GM18520 (cell line): ENCODE measurements at regions not wholly inside any gene's neighbourhood (a gene's known extent, or its start where the extent isn't known, plus 50 kb on each side); places are given as distances from the start of the nearest gene placed in this dataset.
"Not testable (repeated sequence)": the region's sequence is repeated elsewhere in the genome, so short reads cannot be mapped to it uniquely, and the experiment has no call there.

Experiments
- ATAC-seq: cut with Tn5 transposase; IDR thresholded peaks from one replicate; pipeline ENCODE4 v1.9.1; 2021; ENCODE audit not compliant: unreplicated experiment

DNA sequence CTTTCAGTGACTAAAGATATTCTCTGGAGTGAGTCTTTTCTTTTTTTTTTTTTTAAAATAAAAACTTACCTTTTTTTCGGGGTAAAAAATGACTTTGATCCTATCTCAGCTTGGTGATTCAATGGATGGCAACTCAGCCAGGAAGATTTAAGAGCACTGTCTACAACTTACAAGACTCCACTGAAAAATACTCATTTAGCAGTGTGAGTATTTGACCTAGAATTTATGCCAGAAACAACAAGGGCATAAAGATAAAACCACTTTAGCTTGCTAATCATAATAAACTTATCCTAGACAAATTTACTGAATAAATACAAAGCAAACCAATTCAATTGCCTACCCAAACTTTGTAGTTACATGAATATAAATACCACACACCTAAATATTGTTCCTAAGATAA is 446.6 kb downstream of the RPS29 start:
- no peak for ATAC-seq

DNA sequence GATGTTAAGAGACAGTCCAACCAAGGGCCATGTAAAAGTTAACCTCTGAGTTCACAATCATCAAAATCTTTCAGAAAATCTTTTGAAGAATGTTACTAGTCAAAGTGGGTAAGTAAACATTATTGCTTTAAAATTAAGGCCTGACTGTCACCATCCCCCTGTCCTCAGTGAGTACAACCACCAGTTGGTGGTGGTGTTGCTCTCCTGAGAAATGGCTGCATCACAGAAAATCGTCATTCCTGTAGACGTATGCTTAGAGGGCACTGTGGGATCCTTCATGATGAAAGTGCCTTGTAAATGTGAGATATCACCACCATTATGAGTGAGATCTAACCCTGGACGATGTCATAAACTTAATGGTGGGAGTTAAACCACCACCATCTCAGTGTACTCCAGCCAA is 451.2 kb downstream of the RPS29 start:
- no peak for ATAC-seq

DNA sequence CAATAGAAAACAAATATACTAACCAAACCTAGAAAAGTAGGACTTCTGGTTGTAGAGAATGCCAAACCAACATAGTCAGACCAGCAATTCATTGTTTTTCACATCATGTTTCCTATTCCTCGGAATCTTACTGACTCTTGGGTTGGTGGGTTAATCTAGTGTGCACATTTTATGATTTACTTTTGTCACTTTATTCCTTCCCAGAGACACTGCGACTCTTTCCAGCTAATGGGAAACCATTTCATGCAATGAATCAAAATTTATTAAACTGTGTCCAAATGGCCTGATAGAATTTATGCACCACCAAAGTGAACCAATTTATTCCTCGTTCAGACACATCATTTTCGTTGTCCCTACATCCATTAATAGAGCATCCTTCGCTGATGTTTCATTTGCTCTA is 464.9 kb downstream of the RPS29 start:
- ATAC-seq: no peak

DNA sequence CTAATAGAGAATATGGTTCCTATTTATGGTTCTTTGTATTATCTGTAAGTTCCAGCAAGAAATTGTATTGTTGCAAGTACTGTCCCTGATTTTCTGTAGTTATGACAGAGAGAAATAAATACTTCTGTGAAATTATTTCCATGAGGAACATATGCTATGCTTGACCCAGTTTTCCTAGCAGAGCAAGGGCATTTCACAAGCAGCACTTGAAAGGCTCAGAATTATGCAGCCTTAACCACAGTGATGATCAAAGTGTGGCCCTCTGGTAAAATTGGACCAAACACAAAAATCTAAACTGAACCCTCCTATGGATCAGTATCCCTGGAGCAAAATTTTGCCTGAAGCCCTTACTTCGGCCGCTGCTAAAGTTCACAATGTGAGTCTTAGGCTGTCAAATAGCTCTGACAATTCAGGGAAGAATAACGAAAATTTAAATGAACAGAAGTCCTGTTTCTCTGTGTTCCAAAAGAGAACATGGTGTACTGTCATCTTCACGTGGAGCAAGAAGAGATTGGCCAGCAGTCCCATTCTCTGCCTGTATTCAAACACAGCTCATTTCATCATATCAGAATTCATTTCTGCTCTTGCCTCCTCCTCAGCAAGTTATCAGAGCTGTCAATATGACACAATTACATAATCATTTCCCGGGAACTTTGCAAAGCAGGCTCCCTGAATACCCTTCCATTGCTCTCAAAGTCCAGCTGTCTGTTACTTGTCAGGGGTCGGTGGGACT is 471.9 kb downstream of the RPS29 start:
- no peak for ATAC-seq

DNA sequence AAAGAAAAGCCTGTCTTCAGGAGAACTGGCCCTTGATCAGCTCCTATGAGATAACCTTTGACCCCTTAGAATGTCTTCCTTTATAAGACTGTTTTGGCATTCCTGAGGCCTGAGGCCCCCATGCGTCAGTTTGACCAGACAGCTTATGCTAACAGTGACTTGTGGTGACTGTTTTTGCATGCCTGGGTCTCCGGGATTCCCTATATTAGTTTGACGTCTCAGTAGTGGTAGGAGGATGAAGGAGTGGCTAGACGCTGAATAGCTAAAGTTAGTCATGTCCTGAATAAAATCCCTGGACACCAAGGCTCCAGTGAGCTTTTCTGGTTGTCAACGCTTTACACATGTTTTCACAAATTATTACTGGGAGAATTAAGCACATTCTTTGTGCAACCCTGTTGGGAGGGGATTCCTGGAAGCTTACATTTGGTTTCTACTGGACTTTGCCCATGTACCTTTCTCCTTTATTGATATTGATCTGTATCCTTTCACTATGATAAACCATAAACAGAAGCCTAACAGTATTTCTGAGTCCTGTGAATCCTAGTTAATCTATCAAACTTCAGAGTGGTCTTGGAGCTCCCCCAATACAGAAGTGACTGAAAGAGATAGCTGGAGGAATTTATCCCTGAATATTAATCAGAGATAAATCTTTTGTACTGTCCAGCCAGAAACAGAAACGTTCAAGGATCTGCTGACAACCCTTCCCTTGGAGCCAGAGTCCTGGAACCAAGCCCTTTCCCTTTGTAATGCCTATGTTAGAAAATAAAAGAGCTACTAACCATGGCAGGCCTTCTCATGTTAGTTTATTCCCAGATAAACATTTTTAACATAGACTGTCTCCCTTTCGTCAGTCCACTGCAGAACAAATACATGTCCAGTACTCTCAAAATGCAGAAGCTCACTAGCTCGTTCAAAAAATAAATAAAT is 479.2 kb downstream of the RPS29 start:
- no peak for ATAC-seq

DNA sequence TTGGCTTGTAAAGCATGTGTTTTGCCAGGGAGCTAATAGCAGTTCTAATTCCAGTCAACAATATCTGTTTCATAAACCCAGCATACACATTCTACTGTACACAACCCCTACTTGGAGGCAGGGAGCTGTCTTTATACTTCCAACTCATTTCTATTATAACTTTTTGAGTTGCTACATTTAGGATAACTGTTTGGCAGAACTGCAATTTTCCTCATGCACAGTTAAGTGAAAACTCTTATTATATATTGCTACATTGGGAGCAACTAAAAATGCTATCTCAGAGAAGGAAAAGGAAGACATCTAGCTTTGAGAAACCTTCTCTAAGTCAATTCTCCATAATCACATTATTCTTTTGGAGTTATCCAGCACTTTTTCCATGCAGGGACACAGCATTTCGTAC is 480.2 kb downstream of the RPS29 start:
- ATAC-seq: no peak

DNA sequence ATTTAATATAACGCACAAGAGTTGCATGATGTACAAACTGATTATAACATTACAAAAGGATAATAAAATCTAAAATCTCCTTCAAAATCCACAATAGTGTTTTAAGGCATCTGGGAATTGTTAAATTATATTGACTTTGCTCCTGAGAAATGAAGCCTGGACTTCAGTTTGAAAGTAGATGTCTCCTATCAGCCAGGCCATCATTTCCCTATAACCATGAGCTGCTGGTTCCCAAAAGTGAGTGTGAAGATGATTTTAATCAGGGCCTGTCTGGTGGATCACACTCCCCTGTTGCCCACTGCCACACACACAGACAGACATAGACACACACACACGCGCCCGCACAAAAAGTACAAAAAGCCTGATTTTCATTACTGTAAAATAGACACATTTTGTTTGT is 480.7 kb downstream of the RPS29 start:
- ATAC-seq: no peak

DNA sequence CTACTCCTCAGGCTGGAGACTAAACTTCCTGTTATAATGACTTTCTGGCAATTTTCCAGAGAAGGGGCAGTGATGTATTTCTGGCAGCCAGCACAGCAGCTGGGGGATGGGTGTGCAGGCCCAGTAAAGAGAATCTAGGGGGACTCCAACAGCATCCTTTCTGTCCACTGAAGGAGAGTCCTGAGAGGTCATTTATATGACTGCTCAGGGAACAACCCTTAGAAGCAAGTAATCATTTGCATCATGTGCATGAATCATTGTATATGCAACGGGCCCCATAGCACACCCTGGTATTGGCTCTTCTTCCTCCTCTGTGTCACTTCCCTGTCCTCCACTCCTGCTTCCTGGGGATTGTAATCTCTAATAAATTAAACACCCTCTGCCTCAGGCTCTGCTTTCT is 493.8 kb downstream of the RPS29 start:
- no peak for ATAC-seq

DNA sequence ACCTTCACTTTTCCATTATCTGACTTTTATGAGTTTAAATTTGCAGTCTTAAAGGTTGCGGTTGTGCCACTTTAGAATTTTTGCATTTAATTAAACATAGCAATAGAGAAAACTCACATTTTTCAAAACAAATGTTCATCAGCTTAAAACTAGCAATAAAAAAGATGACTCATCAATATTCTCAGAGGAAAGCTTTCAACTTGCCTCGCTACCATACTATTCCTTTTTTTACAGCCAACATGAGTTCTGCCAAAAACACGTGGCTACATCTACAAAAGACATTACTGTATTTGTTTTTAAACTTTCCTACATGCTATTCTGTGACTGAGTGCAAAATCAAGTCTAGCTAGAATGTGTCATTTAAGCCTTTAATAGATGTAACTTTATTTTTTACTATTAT is 497.1 kb downstream of the RPS29 start:
- no peak for ATAC-seq

DNA sequence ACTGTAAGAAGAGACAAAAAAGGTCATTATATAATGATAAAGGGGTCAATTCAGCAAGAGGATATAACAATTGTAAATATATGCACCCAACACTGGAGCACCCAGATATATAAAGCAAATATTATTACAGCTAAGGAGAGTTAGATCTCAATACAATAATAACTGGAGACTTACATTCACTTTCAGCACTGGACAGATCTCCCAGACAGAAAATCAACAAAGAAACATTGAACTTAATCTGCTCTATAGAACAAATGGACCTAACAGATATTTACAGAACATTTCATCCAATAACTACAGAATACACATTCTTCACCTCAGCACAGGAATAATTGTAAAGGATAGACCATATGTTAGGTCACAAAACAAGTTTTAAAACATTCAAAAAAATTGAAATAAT is 512.9 kb downstream of the RPS29 start:
- ATAC-seq: not testable (repeated sequence)

DNA sequence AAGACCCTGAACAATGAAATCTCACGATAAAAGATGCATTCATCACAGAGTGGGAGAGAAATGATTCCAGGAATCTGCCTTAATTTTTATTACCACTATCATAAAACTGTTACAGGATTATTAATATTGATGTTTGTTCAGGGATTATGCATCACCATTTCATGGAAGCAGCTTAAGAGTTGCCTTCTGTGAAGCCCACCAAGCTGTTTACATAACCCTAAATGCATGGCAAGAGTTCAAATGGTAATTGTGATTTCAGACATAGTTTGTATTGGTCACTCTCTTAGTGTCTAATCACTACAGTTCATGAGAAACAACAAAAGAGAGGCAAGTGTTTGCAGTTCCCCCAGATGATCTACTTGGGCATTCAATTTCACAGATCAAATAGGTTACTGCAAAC is 527.7 kb downstream of the RPS29 start:
- no peak for ATAC-seq

DNA sequence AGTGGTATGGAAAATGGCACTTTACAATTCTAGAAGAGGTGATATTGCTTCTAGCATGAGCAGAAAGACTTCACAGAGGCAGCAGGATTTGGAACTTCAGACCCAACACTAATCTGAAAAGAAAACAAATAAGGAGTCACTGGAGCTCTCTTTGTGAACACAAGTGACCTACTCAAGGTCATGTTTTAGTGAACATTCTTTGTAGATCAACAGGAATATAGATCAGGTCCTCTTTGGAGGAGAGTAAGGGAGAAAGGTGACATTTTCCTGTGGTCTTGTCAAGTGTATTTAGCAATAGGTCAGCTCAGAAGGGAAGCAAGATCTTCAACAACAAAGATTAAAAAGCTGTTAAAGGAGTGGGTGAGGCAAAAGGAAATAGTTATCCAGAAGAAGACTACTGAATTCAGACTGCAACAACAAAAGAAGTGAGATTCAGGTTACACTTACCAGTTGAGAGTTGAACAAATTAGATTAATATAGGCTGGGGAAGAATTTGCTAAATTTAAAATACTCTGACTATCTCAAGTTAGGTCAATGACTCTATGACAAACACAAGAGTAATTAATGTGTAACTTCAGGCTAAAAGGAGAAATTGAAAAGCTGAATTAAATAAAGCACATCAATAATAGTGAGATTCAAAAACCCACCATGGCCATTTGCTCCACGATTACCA is 528.2 kb downstream of the RPS29 start:
- ATAC-seq: no peak

DNA sequence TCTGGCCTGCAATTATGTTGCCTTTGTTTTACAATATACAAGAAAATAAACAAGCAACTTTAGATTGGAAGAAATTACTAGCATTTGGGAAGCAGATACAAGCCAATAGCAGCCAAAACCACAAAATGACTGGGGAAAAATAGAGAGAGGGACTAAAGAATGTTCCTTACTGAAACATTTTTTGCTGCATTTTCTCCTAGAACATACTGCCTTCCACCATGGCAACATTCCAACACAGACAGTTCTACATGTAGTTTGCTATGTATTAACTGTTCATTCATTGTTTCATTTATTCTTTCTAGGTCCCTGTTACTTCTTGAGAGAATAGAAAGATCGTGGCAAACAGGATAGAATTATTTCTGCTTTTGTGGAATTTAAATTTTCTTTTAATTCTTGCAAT is 530.2 kb downstream of the RPS29 start:
- no peak for ATAC-seq

DNA sequence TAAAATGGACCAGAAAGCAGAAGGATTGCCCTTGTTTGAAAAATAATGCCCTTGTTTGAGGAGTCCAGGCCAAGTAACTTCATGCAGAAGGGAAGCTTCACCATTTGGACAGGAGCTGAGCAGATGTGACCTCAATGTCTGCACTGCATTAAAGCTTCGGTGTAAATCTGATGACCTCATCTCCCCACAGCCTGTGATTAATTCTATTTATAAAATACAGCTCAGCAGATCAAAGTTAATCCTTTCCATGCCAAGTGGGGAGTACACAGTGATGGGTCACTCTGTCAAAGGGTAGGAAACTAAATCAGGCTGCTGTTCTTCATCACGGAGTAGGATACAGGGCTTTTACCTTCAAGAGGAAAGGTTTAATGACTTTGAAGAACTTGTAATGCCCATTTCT is 533.7 kb downstream of the RPS29 start:
- ATAC-seq: no peak

DNA sequence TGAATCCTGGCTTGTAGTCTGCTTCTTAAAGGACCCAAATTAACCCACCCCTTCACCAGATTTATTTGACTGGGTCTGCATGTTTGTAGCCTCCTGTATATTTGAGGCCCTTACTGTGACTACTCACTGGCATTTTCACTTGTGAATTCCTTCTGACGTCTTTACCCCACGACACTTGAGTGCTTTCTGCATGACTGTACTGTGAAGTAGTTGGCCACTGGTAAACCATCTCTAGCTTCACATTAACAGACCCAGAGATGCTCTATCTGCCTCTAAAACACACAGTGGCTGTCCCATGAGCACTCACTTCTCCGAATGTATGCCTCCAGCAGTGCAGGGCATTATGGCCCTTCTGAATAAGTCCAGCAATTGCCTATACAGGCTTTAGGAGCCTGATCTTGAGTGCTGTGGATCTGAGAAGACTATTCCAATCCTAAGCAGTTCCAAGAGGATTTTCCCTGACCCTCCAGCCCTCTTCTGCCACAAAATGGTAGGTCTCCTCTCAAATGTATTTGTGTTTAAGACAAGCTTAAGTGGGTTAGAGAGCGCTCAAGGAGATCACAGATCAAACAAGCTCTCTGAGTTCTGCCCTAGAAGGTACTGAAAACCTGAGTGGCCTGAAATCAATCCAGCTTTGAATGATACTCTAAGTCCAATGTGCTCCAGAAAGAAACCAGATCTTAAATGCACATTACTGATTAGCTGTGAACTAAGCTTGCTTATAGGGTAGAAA is 534.7 kb downstream of the RPS29 start:
- no peak for ATAC-seq

DNA sequence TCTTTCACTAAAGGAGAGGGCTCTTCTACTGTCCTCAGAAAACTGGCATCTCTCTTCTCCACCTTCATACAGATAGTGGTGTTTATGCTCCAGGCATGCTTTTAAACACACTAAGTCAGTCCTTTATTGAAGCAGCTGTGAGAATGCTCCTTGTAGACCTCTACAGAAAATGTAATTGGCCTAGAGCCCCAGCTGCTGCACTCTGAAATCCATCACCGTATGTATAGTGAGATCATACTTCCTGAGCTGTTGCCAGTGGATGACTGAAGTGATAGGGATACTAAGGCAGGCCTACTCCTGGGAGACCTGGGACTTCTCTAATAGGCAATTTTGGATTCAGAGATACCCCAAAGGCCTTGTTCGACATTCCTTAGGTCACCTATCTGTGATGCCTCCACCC is 535.4 kb downstream of the RPS29 start:
- no peak for ATAC-seq

DNA sequence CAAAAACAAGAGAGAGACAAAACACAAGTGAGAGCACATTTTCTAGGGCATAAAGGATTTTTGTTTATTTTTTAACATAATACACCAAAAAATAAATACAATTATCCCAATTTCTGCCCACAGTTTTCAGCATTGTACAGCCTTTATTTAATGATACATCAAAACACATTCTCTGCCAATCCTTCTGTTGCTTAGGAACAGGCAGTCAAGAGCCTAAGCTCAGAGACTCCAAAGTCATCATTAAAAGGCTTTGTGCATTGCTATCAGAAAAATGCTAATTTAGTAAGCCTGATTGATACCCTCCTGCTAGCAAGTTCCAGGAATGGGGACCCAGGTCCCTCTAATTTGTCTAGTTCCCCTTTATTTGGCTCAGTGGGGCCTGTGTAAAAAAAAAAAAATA is 536.5 kb downstream of the RPS29 start:
- ATAC-seq: no peak

DNA sequence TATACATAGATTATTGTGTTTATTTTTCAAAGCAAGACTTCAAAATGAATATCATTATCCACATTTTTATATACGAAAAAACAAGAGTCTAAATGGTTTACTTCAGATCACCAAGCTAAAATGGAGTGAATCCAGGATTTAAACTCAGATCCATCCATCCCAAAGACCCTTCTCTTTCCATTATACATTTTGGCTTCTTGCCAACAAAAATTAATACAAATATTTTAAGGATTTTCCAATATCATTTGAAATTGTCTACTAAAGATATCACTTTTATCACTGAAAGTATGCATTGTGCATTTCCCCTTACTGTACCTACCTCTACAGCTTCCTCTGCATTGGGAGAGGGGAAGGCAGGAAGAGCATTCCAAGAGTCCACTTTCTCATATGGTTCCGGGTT is 541.2 kb downstream of the RPS29 start:
- ATAC-seq: no peak

DNA sequence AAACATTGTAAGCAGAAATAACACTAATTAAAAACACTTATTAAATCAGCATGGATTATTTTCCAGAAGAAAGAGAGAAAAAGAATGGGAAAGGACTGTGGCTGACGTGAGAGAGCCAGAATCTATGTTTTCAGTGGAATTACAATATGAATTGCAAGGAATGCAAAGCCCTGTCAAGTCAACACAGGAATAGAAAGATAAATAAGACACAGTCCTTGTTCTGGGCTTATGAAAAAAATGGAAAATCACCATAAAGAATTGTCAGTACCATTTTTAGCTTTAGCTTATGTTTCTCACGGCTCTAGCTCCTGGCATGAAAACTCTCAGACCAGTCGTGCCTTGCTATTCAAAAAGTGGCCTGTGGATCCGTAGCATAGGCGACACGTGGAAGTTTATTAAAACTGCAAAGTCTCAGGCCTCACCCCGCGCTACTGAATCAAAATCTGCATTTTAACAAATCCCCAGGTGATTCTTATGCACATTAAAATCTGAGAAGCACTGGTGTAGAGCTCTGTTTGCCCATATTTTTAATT is 549.1 kb downstream of the RPS29 start:
- no peak for ATAC-seq

DNA sequence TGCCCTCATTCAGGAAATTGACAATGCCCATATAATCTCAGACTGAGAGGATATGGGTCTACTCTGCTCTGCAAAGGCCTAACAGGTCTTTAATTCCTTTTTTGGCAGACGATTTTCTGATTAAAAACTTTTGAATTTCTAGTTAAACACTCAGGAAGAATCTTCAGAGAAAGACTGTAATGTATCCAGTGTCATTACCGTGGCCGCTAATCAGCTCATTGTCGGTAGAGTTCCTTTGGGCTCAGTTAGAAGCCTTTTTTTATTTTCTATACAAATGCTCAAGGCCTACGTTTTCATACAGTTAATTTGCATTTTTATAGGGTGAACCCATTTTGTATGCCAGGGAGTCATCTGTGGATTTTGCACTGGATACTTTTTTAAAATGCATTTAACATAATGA is 549.9 kb downstream of the RPS29 start:
- no peak for ATAC-seq

DNA sequence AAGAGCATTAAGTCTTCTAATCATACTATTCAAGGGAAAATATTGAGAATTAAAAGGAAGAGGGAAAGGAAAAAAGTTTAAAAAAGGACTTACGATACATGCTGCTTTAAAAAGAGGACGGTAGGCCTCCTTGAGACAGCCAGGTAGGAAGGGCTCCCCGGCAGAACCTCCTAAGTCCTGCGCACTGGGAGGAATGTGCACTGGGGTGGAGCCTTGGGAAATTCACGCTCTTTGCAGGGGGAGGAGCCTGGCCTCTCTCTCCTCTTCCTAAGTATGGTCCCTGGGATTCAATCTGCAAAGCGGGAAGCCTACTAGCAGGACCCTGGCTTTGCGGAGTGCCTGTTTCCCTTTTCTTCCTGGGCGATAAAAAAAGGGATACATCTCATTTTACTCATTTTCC is 553.0 kb downstream of the RPS29 start:
- ATAC-seq: no peak
